ENCODE measurements at regions not wholly inside any gene's neighbourhood (a gene's known extent, or its start where the extent isn't known, plus 50 kb on each side); places are given as distances from the start of the nearest gene placed in this dataset.
"Not testable (repeated sequence)": the region's sequence is repeated elsewhere in the genome, so short reads cannot be mapped to it uniquely, and the experiment has no call there.

GRCh38 chr13:83825676-83826075, 56.6 kb downstream of the SLITRK1 start:
- no peak for DNase-seq

DNA sequence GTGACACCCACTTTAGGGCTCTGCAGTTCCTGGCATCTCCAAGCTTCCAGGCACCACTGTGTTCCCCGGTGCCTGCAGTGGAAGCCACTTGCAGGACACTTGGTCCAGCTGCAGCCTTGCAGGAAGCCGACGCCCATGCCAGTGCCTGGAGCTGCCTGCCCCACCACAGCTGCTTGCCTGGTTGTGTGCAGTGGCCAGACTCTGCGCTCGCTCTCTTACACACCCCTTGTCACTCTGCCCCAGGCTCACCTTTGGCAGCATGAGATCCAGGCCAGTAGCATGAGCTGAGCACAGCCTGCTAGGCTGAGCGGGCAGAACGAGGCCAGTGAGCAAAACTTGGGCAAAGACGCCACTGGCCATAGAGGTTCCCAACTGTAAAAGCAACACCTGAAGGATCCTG, 57.7 kb downstream of the SLITRK1 start:
- DNase-seq = no peak

- no peak for DNase-seq
These were observed 58.2 kb downstream of the SLITRK1 start for GRCh38 chr13:83824120-83824519.

- DNase-seq = no peak
These were observed 62.7 kb downstream of the SLITRK1 start for GRCh38 chr13:83819611-83820010.

- no peak for DNase-seq
These were observed 63.1 kb downstream of the SLITRK1 start for GRCh38 chr13:83819156-83819555.

DNA sequence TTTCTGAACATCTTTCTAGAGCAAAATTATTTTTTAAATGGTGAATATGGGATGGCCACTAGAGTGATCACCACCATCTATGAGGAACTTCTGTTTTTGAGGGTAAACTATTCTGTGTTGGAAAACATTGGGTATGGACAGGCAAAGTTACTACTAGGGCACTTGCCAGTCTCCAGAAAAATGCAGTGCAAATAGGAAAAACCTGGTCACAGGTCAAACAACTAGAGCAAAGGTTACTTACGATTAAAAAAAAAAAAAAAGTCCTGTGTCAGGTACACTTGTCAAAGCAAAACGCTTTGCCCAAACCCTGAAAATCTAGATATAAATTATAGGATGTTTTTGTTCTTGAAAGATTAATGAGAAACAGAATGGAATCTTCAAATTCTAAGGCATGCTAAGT, 66.2 kb downstream of the SLITRK1 start:
- DNase-seq = no peak

DNA sequence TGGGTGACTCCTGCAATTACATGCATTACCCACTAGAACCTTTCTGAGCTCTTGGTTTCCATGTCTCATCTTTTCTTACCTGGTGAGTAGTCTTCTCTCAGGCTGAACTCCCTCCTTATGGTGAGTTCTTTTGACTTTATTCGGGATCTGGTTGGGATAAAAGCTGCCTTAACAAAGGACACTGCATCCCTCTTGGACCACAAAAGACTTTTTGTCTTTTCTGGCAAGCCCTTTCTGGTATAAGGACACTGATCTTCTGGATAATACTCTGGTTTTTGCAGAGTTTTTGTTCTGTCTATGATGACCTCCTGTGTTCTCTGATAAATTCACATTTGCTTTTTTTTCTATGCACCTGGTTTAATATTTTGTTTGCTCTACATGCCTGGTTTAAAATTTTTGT, 66.7 kb downstream of the SLITRK1 start:
- DNase-seq = no peak

GRCh38 chr13:83810136-83810535, 72.1 kb downstream of the SLITRK1 start:
- DNase-seq = no peak

DNA sequence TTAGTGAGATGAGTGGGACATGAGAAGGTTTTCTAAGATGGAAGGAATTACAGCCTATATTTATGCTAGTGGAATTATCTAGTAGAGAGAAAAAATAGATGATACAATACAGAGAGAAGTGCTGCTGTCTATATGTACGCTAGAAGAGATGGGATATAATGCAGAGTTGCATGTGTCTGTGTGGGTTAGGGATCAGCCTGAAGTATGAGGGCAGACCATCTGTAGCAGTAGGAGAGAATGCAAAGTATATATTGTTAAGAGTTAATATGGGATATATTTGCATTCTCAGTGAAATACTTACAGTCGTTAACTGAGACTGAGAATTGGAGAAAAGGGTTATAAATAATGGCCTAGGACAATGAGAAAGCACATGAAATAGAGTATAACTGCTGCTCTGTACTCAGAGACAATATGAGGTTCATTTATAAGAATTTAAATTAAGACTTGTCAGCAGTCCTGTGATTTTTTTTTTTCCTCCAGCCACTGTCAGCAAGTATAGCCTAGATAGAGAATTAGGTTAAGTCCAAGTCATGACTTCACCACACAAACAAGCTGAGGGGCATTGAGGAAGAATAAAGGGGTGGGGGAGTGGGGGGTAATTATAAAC, 77.8 kb downstream of the SLITRK1 start:
- DNase-seq = no peak

DNA sequence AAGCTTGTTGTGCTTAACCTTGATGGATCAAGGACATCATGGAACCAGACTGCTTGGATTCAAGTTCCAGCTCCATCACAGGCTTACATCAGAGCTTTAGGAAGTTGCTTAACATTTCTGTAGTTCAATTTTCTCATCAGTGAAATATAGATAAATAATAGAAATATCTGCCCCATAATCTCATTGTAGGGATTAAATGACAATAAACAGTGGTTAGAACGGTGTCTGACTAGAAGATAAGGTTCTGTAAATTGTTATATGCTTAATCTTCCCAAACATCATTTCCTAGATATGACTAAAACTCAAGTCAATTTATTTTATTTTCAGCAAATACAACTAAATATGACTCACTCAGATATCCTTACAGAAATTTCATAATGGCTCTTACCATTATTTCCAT, 83.5 kb downstream of the SLITRK1 start:
- DNase-seq = no peak

DNA sequence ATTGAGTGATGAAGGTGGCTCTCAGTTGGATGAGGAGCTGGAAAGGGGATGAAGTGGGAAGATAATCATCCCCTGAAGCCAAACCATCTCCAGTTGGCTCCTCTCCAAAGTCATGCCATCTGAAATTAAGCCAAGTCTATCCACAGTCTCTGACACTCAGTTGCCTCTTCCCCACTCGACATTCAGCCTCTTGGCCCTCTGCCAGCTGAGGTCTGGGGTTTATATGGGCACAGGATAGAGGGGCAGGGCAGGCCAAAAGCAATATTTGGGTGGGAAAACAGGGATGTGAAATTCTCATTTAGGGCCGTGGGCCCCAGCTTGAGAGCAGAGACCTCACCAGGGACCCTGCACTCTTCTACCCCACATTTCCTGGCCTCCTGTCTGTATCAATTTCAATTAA, 85.9 kb downstream of the SLITRK1 start:
- peak; percentile 7 for DNase-seq

GRCh38 chr13:83794583-83794982, 87.7 kb downstream of the SLITRK1 start:
- DNase-seq = no peak

DNA sequence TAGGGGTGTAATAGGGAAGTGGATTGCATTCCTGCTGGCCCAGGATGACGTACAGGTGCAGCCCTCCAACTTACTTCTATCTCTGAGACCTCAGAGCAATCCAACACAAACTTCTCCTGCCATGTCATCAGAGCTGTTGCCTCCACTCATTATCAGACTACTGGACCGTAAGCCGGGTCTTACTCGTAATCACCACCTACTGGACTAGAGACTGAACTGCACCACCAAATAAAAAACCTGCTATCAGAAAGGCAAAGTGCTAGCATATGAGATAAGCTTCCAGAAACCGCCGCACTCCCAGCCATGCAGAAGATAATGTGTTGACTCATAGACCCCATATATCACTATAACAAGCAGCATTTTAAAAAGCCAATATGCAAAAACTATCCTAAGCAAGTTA, 102.0 kb downstream of the SLITRK1 start:
- DNase-seq = no peak

- no peak for DNase-seq
These were observed 108.3 kb downstream of the SLITRK1 start for GRCh38 chr13:83773961-83774360.

DNA sequence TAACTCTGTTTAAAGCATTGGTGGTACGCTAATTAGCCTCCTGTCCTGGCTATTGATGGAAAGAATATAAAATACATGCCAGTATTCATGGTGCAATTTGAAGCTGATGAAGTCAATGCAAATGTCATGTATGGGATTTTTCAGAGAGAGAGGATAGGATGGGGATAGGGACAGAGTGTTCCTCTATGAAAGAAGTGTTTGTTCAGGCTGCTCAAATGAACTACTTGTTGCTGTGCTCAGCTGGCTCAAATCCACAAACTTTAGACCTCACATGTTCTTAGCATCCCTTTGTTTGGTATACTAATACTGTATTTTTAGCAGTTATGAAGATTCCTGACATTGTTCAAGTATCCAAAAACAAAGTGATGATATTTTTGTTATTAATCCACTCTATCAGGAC, 116.5 kb downstream of the SLITRK1 start:
- DNase-seq = no peak

- no peak for DNase-seq
These were observed 120.6 kb downstream of the SLITRK1 start for GRCh38 chr13:83761631-83762030.

GRCh38 chr13:83755210-83755609, 127.1 kb downstream of the SLITRK1 start:
- DNase-seq = not testable (repeated sequence)

GRCh38 chr13:83753912-83754624, 128.2 kb downstream of the SLITRK1 start:
- no peak for DNase-seq

- DNase-seq = no peak
These were observed 130.1 kb downstream of the SLITRK1 start for GRCh38 chr13:83752141-83752540.

DNA sequence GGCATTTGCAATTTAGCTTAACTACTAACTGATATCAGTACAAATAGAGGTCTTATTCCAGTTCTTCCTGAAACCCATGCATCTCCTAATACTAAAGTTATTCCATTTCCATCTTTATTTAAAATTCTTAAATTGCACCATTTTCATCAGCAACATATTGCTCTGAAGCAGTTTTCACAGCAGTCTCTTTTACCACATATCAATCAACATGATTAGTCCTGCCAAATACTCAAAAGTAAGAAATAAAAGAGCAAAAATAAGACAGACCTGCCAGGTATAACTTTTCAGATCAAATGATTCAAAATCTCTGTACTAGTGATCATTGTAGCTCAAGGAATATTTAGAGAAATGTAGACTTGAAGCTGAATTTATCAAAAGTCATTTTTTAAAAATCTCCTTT, 141.7 kb downstream of the SLITRK1 start:
- no peak for DNase-seq

GRCh38 chr13:83738407-83738806, 143.9 kb downstream of the SLITRK1 start:
- no peak for DNase-seq

- no peak for DNase-seq
These were observed 149.0 kb downstream of the SLITRK1 start for GRCh38 chr13:83733293-83733692.

- DNase-seq = no peak
These were observed 149.5 kb downstream of the SLITRK1 start for GRCh38 chr13:83732755-83733154.

DNA sequence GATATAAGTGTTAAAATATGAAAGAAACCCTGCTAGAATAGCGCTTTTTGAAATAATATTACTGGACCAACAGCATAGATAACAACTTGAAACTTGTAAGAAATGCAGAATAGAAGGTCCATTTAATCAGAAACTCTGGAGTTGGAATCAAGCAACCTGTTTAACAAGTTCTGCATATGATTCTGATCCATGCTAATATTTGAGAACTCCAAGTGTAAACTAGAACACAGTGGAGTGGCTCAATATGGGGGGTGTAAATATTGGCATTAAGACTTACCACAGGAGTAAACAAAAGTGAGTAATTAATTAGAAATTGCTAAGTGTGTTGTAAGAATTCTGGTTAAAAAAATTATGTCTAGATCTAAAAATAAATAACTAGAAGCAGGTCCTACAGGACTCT, 151.2 kb downstream of the SLITRK1 start:
- peak; percentile 38 for DNase-seq

DNA sequence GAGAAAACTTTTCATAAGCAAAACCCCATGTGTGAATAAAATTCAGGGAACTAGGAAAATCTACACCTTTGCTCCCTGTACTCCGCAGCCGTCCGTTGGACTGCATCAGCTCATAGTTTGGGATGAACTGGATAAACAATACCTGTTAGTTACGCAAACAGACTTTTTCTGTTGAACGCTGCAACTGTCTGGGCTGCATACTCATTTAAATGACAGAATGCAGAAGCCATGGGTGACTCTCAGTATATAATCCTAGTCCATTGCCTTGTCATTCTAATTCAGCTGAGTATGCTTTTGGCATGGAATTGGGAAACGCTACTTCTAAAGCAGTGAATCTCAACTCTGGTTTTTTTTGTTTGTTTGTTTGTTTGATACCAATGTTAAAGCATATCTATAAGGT, 151.6 kb downstream of the SLITRK1 start:
- DNase-seq = peak; percentile 27
